T-helper 1 cell treated with Interleukin-12 subunit alpha and Interleukin-12 subunit beta and Interleukin-4 antibody, amounts not matched to agents 30 μg/mL and 1 μg/mL, for 36 hours (primary cell): ENCODE measurements at regions not wholly inside any gene's neighbourhood (a gene's known extent, or its start where the extent isn't known, plus 50 kb on each side); places are given as distances from the start of the nearest gene placed in this dataset.

ENCODE experiments used
- H3K27ac Mint-ChIP-seq: one replicate; pipeline ENCODE4 v1.8.0; 2021; ENCODE audit warnings: mild to moderate bottlenecking, mixed read lengths
- H3K27me3 Mint-ChIP-seq: one replicate; pipeline ENCODE4 v1.8.0; 2021; ENCODE audit warnings: low read depth, mixed read lengths
- H3K36me3 Mint-ChIP-seq: one replicate; pipeline ENCODE4 v1.8.0; 2021; ENCODE audit warnings: low read depth, mixed read lengths
- H3K4me1 Mint-ChIP-seq: one replicate; pipeline ENCODE4 v1.8.0; 2021; ENCODE audit warnings: low read depth, mixed read lengths
- H3K4me3 Mint-ChIP-seq: one replicate; pipeline ENCODE4 v1.8.0; 2021; ENCODE audit warnings: mild to moderate bottlenecking, moderate library complexity, mixed read lengths
- H3K9me3 Mint-ChIP-seq: one replicate; pipeline ENCODE4 v1.8.0; 2021; ENCODE audit warnings: mixed read lengths

GRCh38 chr5:77893225-77893860 is 117.2 kb upstream of the TBCA start:
- Mint-ChIP-seq H3K4me1 (no peaks in the 10 kb centered on the region), H3K4me3 (no peak overlapping the region), H3K27ac (no peak overlapping the region), H3K9me3 (no peaks in the 10 kb centered on the region), H3K27me3 (no peaks in the 10 kb centered on the region), H3K36me3 (no peaks in the 10 kb centered on the region)

GRCh38 chr5:77892061-77893010 is 116.2 kb upstream of the TBCA start:
- no peaks in the 10 kb centered on the region for H3K36me3 Mint-ChIP-seq
- H3K27me3 Mint-ChIP-seq: no peaks in the 10 kb centered on the region
- H3K9me3 Mint-ChIP-seq: no peaks in the 10 kb centered on the region

GRCh38 chr5:77885519-77885918 is 109.4 kb upstream of the TBCA start:
- Mint-ChIP-seq H3K36me3 (no peaks in the 10 kb centered on the region), H3K27me3 (peaks cover 11% of the 10 kb centered on the region), H3K4me1 (peaks cover 8% of the 10 kb centered on the region), H3K9me3 (no peaks in the 10 kb centered on the region), H3K27ac (no peak overlapping the region), H3K4me3 (no peak overlapping the region)

More at GRCh38 chr5:77892061-77893010, 116.2 kb upstream of the TBCA start:
- Mint-ChIP-seq H3K4me3 (no peak overlapping the region), H3K27ac (no peak overlapping the region), H3K4me1 (no peaks in the 10 kb centered on the region)

- Mint-ChIP-seq H3K4me1 (peaks cover 8% of the 10 kb centered on the region), H3K27ac (no peak overlapping the region), H3K4me3 (no peak overlapping the region), H3K36me3 (no peaks in the 10 kb centered on the region), H3K27me3 (peaks cover 11% of the 10 kb centered on the region), H3K9me3 (no peaks in the 10 kb centered on the region)
Observed at GRCh38 chr5:77882670-77883257, 106.6 kb upstream of the TBCA start.

GRCh38 chr5:77881528-77881927 is 105.4 kb upstream of the TBCA start:
- no peaks in the 10 kb centered on the region for H3K36me3 Mint-ChIP-seq
- peaks cover 12% of the 10 kb centered on the region for H3K4me1 Mint-ChIP-seq
- no peak overlapping the region for H3K27ac Mint-ChIP-seq
- peaks cover 11% of the 10 kb centered on the region for H3K27me3 Mint-ChIP-seq
- no peak overlapping the region for H3K4me3 Mint-ChIP-seq
- H3K9me3 Mint-ChIP-seq: no peaks in the 10 kb centered on the region

- Mint-ChIP-seq H3K9me3 (no peaks in the 10 kb centered on the region), H3K4me1 (peaks cover 7% of the 10 kb centered on the region), H3K27ac (no peak overlapping the region), H3K4me3 (no peak overlapping the region), H3K27me3 (no peaks in the 10 kb centered on the region), H3K36me3 (no peaks in the 10 kb centered on the region)
Observed at GRCh38 chr5:77877516-77878355, 101.6 kb upstream of the TBCA start.

GRCh38 chr5:77876862-77877502 is 100.8 kb upstream of the TBCA start:
- H3K27ac Mint-ChIP-seq: no peak overlapping the region
- no peak overlapping the region for H3K4me3 Mint-ChIP-seq
- no peaks in the 10 kb centered on the region for H3K36me3 Mint-ChIP-seq
- peaks cover 5% of the 10 kb centered on the region for H3K4me1 Mint-ChIP-seq
- H3K27me3 Mint-ChIP-seq: no peaks in the 10 kb centered on the region
- no peaks in the 10 kb centered on the region for H3K9me3 Mint-ChIP-seq

- H3K27ac Mint-ChIP-seq: no peak overlapping the region
Observed at GRCh38 chr5:77876316-77876715, 100.2 kb upstream of the TBCA start.

GRCh38 chr5:77874691-77875090 is 98.6 kb upstream of the TBCA start:
- peaks cover 4% of the 10 kb centered on the region for H3K4me1 Mint-ChIP-seq
- no peak overlapping the region for H3K27ac Mint-ChIP-seq
- no peaks in the 10 kb centered on the region for H3K9me3 Mint-ChIP-seq
- H3K4me3 Mint-ChIP-seq: no peak overlapping the region
- no peaks in the 10 kb centered on the region for H3K27me3 Mint-ChIP-seq
- H3K36me3 Mint-ChIP-seq: no peaks in the 10 kb centered on the region

More at GRCh38 chr5:77876316-77876715, 100.2 kb upstream of the TBCA start:
- Mint-ChIP-seq H3K4me3 (no peak overlapping the region), H3K4me1 (peaks cover 4% of the 10 kb centered on the region), H3K36me3 (no peaks in the 10 kb centered on the region), H3K27me3 (no peaks in the 10 kb centered on the region), H3K9me3 (no peaks in the 10 kb centered on the region)

- no peak overlapping the region for H3K27ac Mint-ChIP-seq
- H3K27me3 Mint-ChIP-seq: no peaks in the 10 kb centered on the region
- H3K4me1 Mint-ChIP-seq: peaks cover 4% of the 10 kb centered on the region
- no peaks in the 10 kb centered on the region for H3K9me3 Mint-ChIP-seq
- no peak overlapping the region for H3K4me3 Mint-ChIP-seq
- H3K36me3 Mint-ChIP-seq: no peaks in the 10 kb centered on the region
Observed at GRCh38 chr5:77873239-77873638, 97.1 kb upstream of the TBCA start.

GRCh38 chr5:77871946-77872345 is 95.8 kb upstream of the TBCA start:
- H3K4me1 Mint-ChIP-seq: peaks cover 1% of the 10 kb centered on the region
- H3K27ac Mint-ChIP-seq: no peak overlapping the region
- no peak overlapping the region for H3K4me3 Mint-ChIP-seq
- no peaks in the 10 kb centered on the region for H3K36me3 Mint-ChIP-seq
- no peaks in the 10 kb centered on the region for H3K9me3 Mint-ChIP-seq
- H3K27me3 Mint-ChIP-seq: no peaks in the 10 kb centered on the region

- H3K27me3 Mint-ChIP-seq: no peaks in the 10 kb centered on the region
- H3K4me3 Mint-ChIP-seq: no peak overlapping the region
- no peaks in the 10 kb centered on the region for H3K4me1 Mint-ChIP-seq
- H3K27ac Mint-ChIP-seq: no peak overlapping the region
- H3K36me3 Mint-ChIP-seq: no peaks in the 10 kb centered on the region
- H3K9me3 Mint-ChIP-seq: no peaks in the 10 kb centered on the region
Observed at GRCh38 chr5:77871016-77871415, 94.9 kb upstream of the TBCA start.

- H3K36me3 Mint-ChIP-seq: no peaks in the 10 kb centered on the region
- H3K4me1 Mint-ChIP-seq: no peaks in the 10 kb centered on the region
- no peak overlapping the region for H3K4me3 Mint-ChIP-seq
- no peak overlapping the region for H3K27ac Mint-ChIP-seq
- no peaks in the 10 kb centered on the region for H3K9me3 Mint-ChIP-seq
- H3K27me3 Mint-ChIP-seq: no peaks in the 10 kb centered on the region
Observed at GRCh38 chr5:77869116-77869798, 93.1 kb upstream of the TBCA start.
